Lower leg skin (tissue), 4 donors: ENCODE measurements at regions not wholly inside any gene's neighbourhood (a gene's known extent, or its start where the extent isn't known, plus 50 kb on each side); places are given as distances from the start of the nearest gene placed in this dataset.

Source experiments
- DNase-seq, 2 donors: peaks; one replicate each; pipeline ENCODE4 v3.0.0-alpha.2; 2019; ENCODE audit warnings: low spot score in 2 of 2
- H3K4me3 ChIP-seq: fragments of 200-600 bp; sonication (generic); 2 replicates; pipeline ENCODE4 v1.5.1; 2017; ENCODE audit warnings: mild to moderate bottlenecking, low read depth; ENCODE audit not compliant: poor library complexity, severe bottlenecking
- POLR2A ChIP-seq, 2 donors: fragments of 450-650 bp; IDR thresholded peaks; one replicate each; pipeline ENCODE4 v1.6.1; 2016 to 2017; ENCODE audit warnings: antibody characterized with exemption in 2 of 2, mild to moderate bottlenecking in 1 of 2, moderate library complexity in 1 of 2
- WGBS, 2 donors: methylation state at CpG; one replicate each; pipeline ENCODE4 v1.1.5; 2018; 5-methylcytosine and 5-hydroxymethylcytosine counted together
- intact Hi-C: fragments of 100-400 bp; cut with DNase I; formaldehyde crosslinking; loops from one replicate; pipeline ENCODE4 v1.15.0; 2023; ENCODE audit warnings: low total_unique reads
- TF ChIP-seq, protein P1 (sequence below), 3 donors: fragments of 450-650 bp; IDR thresholded peaks; one replicate each; pipeline ENCODE4 v1.5.1; 2016; ENCODE audit warnings: antibody characterized with exemption in 3 of 3, mild to moderate bottlenecking in 3 of 3, moderate library complexity in 2 of 3

DNA sequence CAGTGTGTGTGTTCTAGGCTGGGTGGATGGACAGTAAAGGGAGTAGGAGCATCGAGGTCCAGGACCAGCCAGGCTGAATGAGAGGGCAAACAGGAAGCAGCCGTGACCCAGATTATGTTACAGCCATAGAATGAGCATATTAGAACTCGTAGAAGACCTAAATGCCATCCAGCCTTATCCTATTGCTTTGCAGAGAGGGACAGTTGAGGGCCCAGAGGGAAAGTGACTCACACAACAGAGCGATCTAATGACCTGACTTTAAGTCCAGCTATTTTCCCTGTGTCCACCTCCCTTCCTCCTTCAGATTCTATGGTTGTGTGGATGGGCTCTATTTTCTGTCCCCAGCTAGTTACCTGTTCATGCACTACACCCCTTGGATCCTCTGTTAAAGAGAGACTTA is 634.1 kb upstream of the TBL1XR1 start:
- H3K4me3 ChIP-seq: no peak overlapping the region
- WGBS, 2 donors: 93 to 95% methylated on average over 4 of the region's 4 CpGs
- DNase-seq: no peak
- intact Hi-C loops: no loop called here
- TF ChIP-seq, protein P1, sequence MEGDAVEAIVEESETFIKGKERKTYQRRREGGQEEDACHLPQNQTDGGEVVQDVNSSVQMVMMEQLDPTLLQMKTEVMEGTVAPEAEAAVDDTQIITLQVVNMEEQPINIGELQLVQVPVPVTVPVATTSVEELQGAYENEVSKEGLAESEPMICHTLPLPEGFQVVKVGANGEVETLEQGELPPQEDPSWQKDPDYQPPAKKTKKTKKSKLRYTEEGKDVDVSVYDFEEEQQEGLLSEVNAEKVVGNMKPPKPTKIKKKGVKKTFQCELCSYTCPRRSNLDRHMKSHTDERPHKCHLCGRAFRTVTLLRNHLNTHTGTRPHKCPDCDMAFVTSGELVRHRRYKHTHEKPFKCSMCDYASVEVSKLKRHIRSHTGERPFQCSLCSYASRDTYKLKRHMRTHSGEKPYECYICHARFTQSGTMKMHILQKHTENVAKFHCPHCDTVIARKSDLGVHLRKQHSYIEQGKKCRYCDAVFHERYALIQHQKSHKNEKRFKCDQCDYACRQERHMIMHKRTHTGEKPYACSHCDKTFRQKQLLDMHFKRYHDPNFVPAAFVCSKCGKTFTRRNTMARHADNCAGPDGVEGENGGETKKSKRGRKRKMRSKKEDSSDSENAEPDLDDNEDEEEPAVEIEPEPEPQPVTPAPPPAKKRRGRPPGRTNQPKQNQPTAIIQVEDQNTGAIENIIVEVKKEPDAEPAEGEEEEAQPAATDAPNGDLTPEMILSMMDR (IDR thresholded peaks at IDR 0.05): no peak

GRCh38 chr3:177832880-177833279 is 635.6 kb upstream of the TBL1XR1 start:
- intact Hi-C loops: no loop called here
- TF ChIP-seq POLR2A (IDR thresholded peaks at IDR 0.05): no peak
- TF ChIP-seq, protein P1 (IDR thresholded peaks at IDR 0.05): no peak
- 22% methylated on average over 2 of the region's 2 CpGs for WGBS, 2 donors
- H3K4me3 ChIP-seq: no peak overlapping the region
- no peak for DNase-seq

DNA sequence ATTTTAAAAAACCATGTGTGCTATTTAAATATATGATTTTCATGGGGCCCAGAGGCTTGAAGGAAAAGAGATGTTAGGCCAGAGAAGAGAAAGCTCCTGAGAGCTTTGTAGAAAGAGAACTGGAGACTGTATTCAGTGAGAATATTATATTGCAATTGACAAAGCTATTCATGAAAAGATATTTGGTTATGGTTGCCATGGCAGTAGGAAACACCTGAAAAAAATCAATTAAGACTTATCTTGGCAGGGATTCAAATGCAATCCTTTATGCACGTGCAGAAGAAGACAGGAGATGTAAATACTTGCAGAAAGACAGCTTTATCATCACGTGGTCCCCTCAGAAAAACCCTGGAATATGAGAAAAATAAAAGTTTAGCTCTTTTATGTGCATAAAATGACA is 636.0 kb upstream of the TBL1XR1 start:
- 28 to 29% methylated on average over 2 of the region's 2 CpGs for WGBS, 2 donors
- no peak for TF ChIP-seq POLR2A (IDR thresholded peaks at IDR 0.05)
- TF ChIP-seq, protein P1 (IDR thresholded peaks at IDR 0.05): no peak
- intact Hi-C loops: no loop called here
- no peak for DNase-seq
- no peak overlapping the region for H3K4me3 ChIP-seq

GRCh38 chr3:177835008-177835407 is 637.7 kb upstream of the TBL1XR1 start:
- intact Hi-C loops: no loop called here
- no peak overlapping the region for H3K4me3 ChIP-seq
- TF ChIP-seq, protein P1 (IDR thresholded peaks at IDR 0.05): no peak
- WGBS, 2 donors: 86 to 94% methylated on average over 2 of the region's 2 CpGs
- no peak for DNase-seq

GRCh38 chr3:177835917-177836316 is 638.6 kb upstream of the TBL1XR1 start:
- intact Hi-C loops: no loop called here
- TF ChIP-seq, protein P1 (IDR thresholded peaks at IDR 0.05): no peak
- no peak for TF ChIP-seq POLR2A (IDR thresholded peaks at IDR 0.05)
- DNase-seq: peak in 1 of 2 donors; percentile 65
- H3K4me3 ChIP-seq: no peak overlapping the region
- 62 to 71% methylated on average over 1 of the region's 1 CpG for WGBS, 2 donors

- WGBS, 2 donors: 56 to 68% methylated on average over 5 of the region's 5 CpGs
- H3K4me3 ChIP-seq: no peak overlapping the region
- intact Hi-C loops: no loop called here
- no peak for TF ChIP-seq POLR2A (IDR thresholded peaks at IDR 0.05)
- TF ChIP-seq, protein P1 (IDR thresholded peaks at IDR 0.05): no peak
- DNase-seq: no peak
Measured at GRCh38 chr3:177836671-177837070, 639.4 kb upstream of the TBL1XR1 start.
